Panc1 (cell line): ENCODE measurements at regions not wholly inside any gene's neighbourhood (a gene's known extent, or its start where the extent isn't known, plus 50 kb on each side); places are given as distances from the start of the nearest gene placed in this dataset.

Source experiments
- POLR2AphosphoS5 ChIP-seq: IDR thresholded peaks from 2 replicates; pipeline ENCODE4 v1.6.1; 2012; ENCODE audit warnings: mild to moderate bottlenecking, low read depth, low read length, moderate library complexity
- SIN3A ChIP-seq: IDR thresholded peaks from 2 replicates; pipeline ENCODE4 v1.6.1; 2012; ENCODE audit warnings: low read depth, mild to moderate bottlenecking, low read length, moderate library complexity, borderline replicate concordance; ENCODE audit not compliant: insufficient read depth
- TCF7L2 ChIP-seq: IDR thresholded peaks from 2 replicates; pipeline ENCODE4 v1.6.1; 2011; ENCODE audit warnings: mild to moderate bottlenecking, low read depth, low read length, inconsistent platforms
- TF ChIP-seq, protein P1 (sequence below): fragments of 450-650 bp; IDR thresholded peaks from 2 replicates; pipeline ENCODE4 v1.5.1; 2017; ENCODE audit warnings: mild to moderate bottlenecking
- TF ChIP-seq, protein P2 (sequence below), 2 experiments: IDR thresholded peaks; 2 replicates each; pipeline ENCODE4 v1.6.1; 2011 to 2012; ENCODE audit warnings: low read depth in 2 of 2, control low read depth in 1 of 2, low read length in 1 of 2, mild to moderate bottlenecking in 1 of 2, moderate library complexity in 1 of 2; ENCODE audit not compliant: insufficient read depth in 1 of 2

DNA sequence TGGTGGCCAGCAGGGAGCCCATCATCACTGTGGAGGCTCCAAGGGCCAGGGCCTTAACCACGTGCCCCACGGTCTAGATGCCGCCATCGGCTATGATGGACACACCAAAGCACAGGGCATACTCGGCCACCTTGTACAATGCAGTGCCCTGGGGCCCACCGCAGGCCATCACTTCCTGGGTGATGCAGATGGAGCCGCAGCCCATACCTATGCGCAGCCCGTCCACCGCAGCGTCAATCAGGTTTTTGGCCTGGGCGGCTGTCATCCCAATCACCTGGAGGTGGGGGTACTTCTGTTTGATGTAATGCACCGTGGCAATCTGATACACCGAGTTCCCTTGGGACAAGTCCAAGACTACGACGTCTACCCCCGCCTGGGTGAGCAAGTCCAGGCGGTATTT lies 153.3 kb upstream of the ZSWIM2 start:
- TF ChIP-seq, protein P1, sequence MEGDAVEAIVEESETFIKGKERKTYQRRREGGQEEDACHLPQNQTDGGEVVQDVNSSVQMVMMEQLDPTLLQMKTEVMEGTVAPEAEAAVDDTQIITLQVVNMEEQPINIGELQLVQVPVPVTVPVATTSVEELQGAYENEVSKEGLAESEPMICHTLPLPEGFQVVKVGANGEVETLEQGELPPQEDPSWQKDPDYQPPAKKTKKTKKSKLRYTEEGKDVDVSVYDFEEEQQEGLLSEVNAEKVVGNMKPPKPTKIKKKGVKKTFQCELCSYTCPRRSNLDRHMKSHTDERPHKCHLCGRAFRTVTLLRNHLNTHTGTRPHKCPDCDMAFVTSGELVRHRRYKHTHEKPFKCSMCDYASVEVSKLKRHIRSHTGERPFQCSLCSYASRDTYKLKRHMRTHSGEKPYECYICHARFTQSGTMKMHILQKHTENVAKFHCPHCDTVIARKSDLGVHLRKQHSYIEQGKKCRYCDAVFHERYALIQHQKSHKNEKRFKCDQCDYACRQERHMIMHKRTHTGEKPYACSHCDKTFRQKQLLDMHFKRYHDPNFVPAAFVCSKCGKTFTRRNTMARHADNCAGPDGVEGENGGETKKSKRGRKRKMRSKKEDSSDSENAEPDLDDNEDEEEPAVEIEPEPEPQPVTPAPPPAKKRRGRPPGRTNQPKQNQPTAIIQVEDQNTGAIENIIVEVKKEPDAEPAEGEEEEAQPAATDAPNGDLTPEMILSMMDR, result no peak
- TF ChIP-seq SIN3A (no peak), POLR2AphosphoS5 (no peak), TCF7L2 (no peak)
- TF ChIP-seq, protein P2, sequence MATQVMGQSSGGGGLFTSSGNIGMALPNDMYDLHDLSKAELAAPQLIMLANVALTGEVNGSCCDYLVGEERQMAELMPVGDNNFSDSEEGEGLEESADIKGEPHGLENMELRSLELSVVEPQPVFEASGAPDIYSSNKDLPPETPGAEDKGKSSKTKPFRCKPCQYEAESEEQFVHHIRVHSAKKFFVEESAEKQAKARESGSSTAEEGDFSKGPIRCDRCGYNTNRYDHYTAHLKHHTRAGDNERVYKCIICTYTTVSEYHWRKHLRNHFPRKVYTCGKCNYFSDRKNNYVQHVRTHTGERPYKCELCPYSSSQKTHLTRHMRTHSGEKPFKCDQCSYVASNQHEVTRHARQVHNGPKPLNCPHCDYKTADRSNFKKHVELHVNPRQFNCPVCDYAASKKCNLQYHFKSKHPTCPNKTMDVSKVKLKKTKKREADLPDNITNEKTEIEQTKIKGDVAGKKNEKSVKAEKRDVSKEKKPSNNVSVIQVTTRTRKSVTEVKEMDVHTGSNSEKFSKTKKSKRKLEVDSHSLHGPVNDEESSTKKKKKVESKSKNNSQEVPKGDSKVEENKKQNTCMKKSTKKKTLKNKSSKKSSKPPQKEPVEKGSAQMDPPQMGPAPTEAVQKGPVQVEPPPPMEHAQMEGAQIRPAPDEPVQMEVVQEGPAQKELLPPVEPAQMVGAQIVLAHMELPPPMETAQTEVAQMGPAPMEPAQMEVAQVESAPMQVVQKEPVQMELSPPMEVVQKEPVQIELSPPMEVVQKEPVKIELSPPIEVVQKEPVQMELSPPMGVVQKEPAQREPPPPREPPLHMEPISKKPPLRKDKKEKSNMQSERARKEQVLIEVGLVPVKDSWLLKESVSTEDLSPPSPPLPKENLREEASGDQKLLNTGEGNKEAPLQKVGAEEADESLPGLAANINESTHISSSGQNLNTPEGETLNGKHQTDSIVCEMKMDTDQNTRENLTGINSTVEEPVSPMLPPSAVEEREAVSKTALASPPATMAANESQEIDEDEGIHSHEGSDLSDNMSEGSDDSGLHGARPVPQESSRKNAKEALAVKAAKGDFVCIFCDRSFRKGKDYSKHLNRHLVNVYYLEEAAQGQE (IDR thresholded peaks at IDR 0.05; ENCODE audit: insufficient read depth in 1 of 2, low read depth in 2 of 2, low read length in 1 of 2), result no peak
